Stimulated activated CD4-positive, alpha-beta T cell treated with anti-CD3 and anti-CD28 coated beads, Interleukin-12 subunit alpha, Interleukin-12 subunit beta, amount 100 ng/mL, for 24 hours (primary cell): ENCODE measurements at regions not wholly inside any gene's neighbourhood (a gene's known extent, or its start where the extent isn't known, plus 50 kb on each side); places are given as distances from the start of the nearest gene placed in this dataset.

ENCODE experiments used
- DNase-seq, 2 experiments: peaks; one replicate each; pipeline ENCODE4 v3.0.0-alpha.2; 2020; ENCODE audit warnings: low read depth in 2 of 2

DNA sequence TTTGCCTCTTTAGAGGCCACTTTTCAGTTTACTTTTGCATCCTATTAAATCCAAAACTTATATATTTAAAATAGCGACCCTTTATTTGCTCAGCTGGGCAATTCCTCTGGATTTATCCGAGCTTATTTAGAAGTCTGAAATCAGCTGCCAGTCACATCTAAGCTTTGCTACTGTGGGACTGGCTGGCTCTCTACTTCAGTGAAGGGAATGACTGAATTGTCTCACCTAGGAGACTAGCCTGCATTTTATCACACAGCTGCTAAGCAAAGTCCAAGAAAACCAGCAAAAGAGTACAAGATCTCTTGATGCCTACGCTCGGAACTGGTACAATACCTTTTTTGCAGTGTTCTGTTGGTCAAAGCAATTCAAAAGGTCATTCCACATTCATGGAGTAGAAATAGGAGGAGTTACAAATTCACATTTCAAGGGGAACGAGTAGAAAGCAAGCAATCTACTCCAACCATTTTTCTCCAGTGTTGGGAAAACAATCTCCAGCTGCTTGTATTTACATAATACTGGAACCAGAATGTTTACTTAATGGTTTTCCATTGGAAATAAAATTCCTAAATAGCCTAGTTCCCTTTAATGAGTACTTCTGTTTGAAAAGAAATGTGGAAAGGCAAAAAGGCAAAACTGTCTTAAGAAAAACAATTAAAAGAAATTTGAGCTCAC is 160.2 kb downstream of the MAGEB5 start:
- DNase-seq = no peak

GRCh38 chrX:26375346-26375745 is 159.4 kb downstream of the MAGEB5 start:
- DNase-seq = no peak

- no peak for DNase-seq
These were observed 157.9 kb downstream of the MAGEB5 start for GRCh38 chrX:26373829-26374228.

DNA sequence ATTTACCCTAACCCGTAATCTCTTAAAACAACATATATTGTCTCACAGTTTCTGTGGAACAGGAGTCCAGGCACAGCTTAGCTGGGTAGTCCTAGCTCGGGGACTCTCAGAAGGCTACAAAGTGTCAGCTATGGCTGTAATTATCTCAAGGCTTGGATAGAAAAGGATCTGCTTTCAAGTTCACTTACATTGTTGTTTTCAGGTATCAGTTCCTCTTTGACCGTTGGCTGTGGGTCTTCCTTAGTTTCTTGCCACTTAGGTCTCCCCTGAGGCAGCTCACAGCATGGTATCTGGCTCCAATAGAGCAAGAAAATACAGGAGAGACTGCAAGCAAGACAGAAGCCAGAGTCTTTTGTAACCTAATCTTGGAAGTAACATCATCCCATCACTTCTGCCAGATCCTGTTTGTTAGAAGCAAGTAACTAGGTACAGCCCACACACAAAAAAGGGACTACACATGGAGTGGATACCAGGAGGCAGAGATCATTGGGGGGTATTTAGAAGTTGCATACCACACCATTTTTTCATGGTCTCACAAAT is 137.0 kb downstream of the MAGEB5 start:
- no peak for DNase-seq

DNA sequence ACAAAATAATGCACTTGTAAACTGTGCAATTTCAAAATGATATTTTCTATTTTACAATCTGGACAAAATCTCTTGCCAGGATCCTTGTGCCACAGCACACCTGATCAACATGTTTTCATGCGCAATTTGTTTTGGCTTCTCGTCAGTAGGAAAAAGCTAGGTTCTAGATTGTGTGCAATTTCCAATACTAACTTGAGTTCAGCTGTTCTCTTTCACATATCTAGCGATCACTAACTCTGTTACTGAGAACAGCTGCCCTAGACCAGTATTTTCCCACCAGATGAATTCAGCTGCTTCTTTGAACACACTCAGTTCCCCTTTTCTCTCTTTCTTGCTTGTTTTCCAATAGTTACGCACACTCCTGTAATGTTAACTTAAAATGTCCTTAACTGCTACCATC is 131.2 kb downstream of the MAGEB5 start:
- no peak for DNase-seq

GRCh38 chrX:26334232-26334631 is 118.3 kb downstream of the MAGEB5 start:
- no peak for DNase-seq

GRCh38 chrX:26328608-26329319 is 112.8 kb downstream of the MAGEB5 start:
- DNase-seq = no peak

- DNase-seq = no peak
These were observed 93.3 kb downstream of the MAGEB5 start for GRCh38 chrX:26309262-26309661.

- no peak for DNase-seq
These were observed 79.5 kb downstream of the MAGEB5 start for GRCh38 chrX:26295425-26295824.

- no peak for DNase-seq
These were observed 70.9 kb downstream of the MAGEB5 start for GRCh38 chrX:26286836-26287235.
